GM18519 (cell line): ENCODE measurements at regions not wholly inside any gene's neighbourhood (a gene's known extent, or its start where the extent isn't known, plus 50 kb on each side); places are given as distances from the start of the nearest gene placed in this dataset.

Experiments used
- ATAC-seq: cut with Tn5 transposase; IDR thresholded peaks from one replicate; pipeline ENCODE4 v1.9.1; 2021; ENCODE audit warnings: mild to moderate bottlenecking, moderate library complexity; ENCODE audit not compliant: unreplicated experiment, low FRiP score

DNA sequence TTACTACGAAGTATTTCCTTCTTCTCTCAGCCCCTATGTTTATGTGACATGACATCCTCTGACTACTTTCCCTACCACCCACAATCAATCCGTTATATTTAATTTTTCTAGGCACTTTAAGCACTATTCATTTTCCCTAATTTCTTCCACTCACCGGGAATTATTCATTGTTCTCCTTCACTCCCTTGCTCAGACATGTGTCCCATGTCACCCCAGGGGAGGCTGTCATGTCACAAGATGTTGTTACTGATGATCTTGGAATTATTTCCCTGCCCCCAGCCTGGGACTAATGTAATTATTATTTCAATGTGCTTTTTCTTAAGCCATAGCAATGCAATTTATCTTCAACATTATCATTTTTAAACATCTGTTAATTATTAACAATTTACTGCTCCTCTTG, 317.2 kb downstream of the PHF14 start:
- no peak for ATAC-seq

DNA sequence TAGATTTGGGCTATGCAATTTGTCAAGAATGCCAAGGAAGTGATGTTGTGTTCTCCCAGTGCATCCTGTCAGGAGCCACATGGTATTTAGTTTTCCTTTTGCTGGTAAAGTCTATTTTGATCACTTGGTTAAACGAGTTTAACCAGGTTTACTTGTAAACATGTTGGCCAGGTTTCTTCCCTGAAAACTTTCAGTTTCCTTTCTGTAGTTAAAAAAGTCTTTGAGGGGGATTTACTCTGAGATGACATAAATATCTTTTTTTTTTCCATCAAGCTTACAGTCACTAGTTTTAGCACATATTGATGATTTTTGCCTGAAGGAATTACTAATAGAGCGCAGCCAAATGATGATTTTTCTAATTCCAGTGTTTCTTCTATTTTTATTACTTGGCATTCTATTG, 320.5 kb downstream of the PHF14 start:
- no peak for ATAC-seq

DNA sequence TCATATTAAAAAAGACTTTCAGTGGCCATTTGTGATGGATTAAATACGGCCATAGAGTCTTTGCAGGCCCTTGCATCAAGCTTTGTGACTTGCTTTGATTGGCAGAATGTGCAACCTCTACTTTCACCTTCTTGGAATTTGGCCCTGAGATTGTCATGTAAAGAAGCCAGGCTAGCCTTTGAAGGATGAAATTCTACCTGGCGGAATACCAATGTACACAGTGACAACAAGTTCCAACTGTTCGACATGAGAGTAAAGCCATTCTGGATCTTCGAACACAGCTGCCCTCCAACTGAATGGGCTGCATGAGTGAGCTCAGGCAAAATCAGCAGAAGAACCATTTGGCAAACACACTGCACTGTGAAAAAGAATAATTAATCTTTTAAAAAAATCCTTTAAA, 321.3 kb downstream of the PHF14 start:
- no peak for ATAC-seq

DNA sequence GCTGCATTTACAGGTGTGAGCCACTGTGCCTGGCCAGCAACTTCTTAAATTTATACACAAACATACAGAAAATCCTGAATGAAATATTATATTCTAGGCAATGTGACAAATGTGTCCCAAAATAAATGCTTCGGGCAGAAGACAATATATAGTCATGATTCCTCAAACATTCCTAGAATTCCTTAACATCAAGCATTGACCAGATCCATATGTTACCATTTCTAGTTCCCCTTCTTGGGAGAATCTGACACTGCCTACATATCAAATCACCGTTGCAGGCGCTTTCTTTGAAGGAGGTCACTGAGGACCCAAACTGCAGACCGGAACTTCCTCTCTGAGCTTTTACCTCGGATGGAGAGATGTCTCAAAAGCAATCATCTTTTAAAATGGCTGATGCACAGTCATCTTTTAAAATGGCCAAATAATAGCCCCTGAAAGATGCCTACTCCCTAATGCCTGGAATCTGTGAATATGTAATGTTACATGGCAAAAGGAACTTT, 323.5 kb downstream of the PHF14 start:
- ATAC-seq: no peak

DNA sequence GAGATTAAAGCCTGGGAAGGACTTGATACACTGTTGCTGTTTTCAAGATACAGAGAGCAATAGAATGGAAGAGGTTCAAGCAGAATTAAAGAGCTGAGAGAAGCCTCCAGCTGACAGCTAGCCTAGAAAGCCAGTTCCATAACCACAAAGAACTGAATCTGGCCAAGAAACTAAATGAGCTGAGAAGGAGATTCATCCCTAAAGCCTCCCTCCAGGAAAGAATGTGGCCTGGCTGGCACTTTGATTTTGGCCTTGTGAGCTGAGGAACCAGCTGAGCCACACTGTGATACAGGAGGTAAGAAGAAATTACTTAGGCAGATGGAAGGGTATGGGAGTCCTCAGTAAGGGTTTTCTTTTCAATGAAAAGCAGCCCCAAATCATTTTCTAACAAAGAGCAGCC, 324.1 kb downstream of the PHF14 start:
- no peak for ATAC-seq

DNA sequence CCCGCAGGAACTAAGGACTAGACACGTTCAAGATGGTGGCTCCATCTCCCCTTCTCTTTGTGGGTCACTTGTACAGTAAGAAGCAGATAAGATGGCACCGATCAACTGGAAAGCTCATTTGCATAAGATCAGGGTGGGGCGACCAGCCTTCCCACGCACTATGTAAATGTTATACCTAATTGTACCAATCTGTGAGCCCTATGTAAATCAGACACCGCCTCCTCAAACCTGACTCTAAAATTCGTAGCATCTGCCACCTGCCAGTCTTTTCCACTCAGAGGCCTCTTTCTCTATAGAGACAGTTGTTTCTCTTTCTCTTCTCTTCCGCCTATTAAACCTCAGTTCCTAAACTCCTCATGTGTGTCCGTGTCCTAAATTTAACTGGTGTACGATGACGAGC, 324.5 kb downstream of the PHF14 start:
- ATAC-seq: no peak

DNA sequence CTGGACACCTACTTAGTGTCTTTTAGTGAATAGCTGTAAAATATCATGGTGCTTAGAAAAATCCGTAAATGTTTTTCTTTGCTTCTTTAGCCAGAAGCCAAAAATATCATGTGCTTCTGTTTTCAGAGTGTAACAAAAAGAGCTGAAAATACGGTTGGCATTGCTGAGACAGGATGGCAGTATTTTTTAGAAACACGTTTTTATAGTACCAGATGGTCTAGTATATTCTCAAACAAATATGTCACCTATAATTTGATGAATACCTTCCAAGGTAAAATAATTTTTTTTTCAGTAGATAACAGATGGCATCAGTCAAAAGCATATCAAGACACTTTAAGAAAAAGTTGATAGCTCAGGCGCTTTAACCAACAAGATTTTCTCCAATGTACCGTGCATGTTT, 326.6 kb downstream of the PHF14 start:
- no peak for ATAC-seq

DNA sequence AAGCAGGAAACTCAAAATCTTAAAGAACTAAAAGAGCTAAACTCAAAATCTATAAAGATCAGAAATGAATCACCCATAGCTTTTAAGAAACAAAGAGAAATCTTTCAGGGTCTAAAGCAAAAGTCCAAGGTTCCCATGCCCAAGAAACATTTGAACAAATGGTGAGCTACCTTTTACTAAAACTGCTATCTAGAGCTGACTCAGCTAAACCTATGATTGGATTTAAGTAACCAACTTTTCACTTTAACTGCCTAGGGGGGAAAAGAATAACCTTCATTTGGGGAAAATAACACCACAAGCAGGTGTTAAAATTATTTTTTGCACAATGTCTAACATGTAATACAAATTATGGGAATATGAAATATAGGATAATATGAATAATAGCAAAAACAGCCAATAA, 328.4 kb downstream of the PHF14 start:
- no peak for ATAC-seq

DNA sequence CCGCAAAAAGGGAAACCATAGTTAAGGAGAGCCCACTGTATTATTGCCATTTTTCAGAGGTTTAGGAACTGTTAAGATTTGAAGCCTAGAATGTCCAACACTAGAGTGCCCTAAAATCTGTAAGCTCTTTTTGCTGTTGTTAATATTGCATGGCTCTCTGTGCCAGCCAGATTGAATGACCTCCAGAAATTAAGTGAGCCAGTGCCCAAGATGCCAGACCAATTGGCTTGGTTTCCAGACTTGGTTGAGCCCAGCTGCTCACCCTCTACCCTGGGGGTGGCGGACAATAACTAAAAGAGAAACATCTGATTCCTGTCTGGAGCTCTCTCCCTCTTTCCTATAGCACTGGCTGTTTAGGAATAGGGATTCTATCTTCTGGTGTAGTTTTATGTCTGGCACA, 340.1 kb downstream of the PHF14 start:
- ATAC-seq: no peak

DNA sequence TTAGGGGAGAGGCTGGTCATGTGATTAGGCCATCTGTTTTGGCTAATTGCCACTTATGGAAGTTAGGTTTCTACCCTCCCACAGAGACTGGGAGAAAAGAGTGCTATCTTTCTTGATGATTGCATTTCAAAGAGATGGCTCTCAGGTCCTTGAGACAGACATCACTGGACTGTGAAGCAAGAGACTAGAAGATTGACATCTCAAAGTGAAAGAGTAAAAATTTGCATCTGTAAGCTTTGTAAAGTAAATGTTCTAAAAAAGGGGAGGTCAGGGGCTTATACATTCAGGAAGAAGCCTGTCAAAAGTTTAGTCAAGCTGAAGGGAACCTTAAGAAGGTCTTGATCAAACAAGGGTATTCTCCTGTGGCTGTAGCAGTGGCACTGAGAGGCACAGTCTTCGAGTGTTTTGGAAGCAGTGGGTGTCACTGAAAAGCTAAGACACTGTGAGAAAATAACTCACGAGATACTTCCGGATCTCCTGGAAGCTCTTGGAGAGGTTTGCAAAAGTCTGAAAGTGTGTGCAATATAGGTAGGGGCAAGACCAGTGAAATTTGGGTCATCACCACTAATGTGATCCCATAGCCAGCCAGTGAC, 342.1 kb downstream of the PHF14 start:
- ATAC-seq: peak; percentile 75

DNA sequence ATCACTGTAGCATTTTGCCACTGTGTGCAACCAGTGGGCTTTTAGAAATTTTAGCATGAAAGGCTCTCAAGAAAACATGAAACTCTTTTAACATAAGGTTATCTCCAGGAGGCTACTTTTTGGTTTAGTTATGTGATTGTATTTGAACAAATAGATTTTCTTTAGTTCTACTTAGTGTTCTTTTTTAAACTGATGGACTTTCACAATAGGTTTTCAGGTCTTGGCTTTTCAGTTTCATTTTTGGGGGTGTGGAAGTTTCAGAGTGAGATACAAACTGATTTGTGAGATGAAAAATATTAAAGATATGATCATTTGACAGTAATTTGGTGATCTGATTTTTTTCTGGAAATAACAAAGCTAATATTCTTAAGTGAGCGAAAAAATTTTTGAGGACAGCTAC, 344.1 kb downstream of the PHF14 start:
- peak; percentile 35 for ATAC-seq

DNA sequence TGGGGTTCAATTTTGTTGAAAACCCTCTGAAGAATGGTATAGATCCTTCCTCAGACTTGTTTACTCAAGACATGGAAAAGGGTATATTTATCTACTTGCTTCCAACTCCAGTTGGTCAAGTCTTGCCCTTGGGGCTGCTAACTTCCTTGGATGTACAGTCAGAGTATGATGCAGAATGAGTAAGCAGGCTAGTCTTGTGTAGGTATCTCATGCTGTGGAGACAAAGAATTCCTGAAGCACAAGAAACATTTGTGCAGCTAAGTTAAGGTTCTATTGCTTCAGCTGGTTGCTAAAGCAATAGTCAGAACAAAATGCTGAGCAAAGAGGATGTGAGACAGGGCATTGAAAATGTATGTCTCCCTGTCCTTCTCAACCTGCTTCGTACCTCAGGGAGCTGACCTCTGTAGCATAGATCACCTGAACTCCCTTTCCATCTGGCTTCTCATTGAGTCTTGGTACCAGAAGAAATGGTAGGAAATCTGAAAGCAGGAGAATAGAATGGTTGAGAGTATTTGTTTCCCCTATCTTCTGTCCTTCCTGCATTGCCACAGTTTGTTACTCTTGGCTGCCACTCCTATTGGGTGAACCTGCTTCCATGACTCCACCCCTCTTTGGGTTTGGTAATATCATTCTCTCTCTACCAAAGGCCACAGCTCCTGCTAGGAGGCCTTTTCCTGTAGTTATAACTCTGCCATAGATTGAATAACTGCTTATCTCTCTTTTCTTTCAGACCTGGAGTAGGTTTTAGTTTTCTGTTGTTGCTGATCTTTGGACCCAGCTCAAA, 346.0 kb downstream of the PHF14 start:
- no peak for ATAC-seq
